ENCODE measurements at regions not wholly inside any gene's neighbourhood (a gene's known extent, or its start where the extent isn't known, plus 50 kb on each side); places are given as distances from the start of the nearest gene placed in this dataset.
"Not testable (repeated sequence)": the region's sequence is repeated elsewhere in the genome, so short reads cannot be mapped to it uniquely, and the experiment has no call there.

DNA sequence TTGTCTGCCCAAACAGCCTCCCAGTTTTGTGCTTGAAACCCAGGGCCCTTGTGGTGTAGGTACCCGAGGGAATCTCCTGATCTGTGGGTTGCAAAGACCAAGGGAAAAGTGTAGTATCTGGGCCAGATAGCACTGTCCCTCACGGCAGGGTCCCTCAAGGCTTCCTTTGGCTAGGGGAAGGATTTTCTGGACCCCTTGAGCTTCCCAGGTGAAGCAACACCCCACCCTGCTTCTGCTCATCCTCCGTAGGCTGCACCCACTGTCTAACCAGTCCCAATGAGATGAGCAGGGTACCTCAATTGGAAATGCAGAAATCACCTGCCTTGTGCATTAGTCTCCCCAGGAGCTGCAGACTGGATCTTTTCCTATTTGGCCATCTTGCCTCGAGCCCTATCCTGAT lies 791.8 kb upstream of the MANEA start:
- peaks cover 6% of the 10 kb centered on the region for H3K9me3 ChIP-seq (replicated peaks)
- no peaks in the 10 kb centered on the region for H3K36me3 ChIP-seq
- H3K27me3 ChIP-seq (ENCODE audit: low read depth): peaks cover 5% of the 10 kb centered on the region
- TF ChIP-seq, protein P1, sequence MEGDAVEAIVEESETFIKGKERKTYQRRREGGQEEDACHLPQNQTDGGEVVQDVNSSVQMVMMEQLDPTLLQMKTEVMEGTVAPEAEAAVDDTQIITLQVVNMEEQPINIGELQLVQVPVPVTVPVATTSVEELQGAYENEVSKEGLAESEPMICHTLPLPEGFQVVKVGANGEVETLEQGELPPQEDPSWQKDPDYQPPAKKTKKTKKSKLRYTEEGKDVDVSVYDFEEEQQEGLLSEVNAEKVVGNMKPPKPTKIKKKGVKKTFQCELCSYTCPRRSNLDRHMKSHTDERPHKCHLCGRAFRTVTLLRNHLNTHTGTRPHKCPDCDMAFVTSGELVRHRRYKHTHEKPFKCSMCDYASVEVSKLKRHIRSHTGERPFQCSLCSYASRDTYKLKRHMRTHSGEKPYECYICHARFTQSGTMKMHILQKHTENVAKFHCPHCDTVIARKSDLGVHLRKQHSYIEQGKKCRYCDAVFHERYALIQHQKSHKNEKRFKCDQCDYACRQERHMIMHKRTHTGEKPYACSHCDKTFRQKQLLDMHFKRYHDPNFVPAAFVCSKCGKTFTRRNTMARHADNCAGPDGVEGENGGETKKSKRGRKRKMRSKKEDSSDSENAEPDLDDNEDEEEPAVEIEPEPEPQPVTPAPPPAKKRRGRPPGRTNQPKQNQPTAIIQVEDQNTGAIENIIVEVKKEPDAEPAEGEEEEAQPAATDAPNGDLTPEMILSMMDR (IDR thresholded peaks at IDR 0.05; ENCODE audit: borderline replicate concordance): no peak
- H3K27ac ChIP-seq (replicated peaks): no peak overlapping the region
- H3K4me1 ChIP-seq: no peaks in the 10 kb centered on the region
- intact Hi-C loops (cut with micrococcal nuclease): no loop called here
- no peak overlapping the region for H3K4me3 ChIP-seq
- no peak for DNase-seq

DNA sequence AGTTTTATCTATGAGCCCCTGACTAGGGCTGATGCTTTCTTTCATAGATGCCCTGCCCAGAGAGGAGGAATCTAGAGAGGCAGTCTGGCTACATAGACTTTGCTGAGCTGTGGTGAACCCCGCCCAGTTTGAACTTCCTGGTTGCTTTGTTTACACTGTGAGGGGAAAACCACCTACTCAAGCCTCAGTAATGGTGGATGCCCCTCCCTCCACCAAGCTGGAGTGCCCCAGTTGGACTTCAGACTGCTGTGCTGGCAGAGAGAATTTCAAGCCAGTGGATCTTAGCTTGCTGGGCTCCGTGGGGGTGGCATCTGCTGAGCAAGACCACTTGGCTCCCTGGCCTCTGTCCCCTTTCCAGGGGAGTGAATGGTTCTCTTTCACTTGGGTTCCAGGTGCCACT lies 792.3 kb upstream of the MANEA start:
- H3K27ac ChIP-seq (replicated peaks); DNase-seq; H3K4me1 ChIP-seq; H3K4me3 ChIP-seq; H3K27me3 ChIP-seq (ENCODE audit: low read depth); H3K9me3 ChIP-seq (replicated peaks); H3K36me3 ChIP-seq; intact Hi-C loops (cut with micrococcal nuclease): not testable (repeated sequence)

DNA sequence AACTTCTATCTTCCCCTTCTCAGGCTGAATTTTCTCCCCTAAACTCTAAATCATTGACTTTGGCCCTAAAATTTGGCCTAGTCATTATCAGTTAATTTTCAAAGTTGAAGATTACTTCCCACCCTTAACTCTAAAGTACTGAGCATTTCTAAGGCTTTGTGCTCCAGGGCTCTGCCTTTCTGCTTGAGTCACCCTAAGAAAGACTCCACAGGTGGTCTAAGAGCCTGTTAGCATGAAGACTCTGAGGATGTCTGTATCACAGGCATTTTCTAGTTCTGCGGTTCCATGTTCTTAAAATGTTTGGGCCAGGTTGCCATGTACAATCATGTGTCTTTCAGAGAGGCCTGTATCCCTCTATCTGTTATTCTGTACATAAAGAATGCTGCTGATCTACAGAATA lies 808.1 kb upstream of the MANEA start:
- H3K27ac ChIP-seq (replicated peaks): no peak overlapping the region
- H3K36me3 ChIP-seq: no peaks in the 10 kb centered on the region
- H3K4me3 ChIP-seq: no peak overlapping the region
- H3K9me3 ChIP-seq (replicated peaks): no peaks in the 10 kb centered on the region
- intact Hi-C loops (cut with micrococcal nuclease): no loop called here
- H3K27me3 ChIP-seq (ENCODE audit: low read depth): no peaks in the 10 kb centered on the region
- TF ChIP-seq, protein P1 (IDR thresholded peaks at IDR 0.05; ENCODE audit: borderline replicate concordance): no peak
- no peaks in the 10 kb centered on the region for H3K4me1 ChIP-seq
- DNase-seq: no peak

DNA sequence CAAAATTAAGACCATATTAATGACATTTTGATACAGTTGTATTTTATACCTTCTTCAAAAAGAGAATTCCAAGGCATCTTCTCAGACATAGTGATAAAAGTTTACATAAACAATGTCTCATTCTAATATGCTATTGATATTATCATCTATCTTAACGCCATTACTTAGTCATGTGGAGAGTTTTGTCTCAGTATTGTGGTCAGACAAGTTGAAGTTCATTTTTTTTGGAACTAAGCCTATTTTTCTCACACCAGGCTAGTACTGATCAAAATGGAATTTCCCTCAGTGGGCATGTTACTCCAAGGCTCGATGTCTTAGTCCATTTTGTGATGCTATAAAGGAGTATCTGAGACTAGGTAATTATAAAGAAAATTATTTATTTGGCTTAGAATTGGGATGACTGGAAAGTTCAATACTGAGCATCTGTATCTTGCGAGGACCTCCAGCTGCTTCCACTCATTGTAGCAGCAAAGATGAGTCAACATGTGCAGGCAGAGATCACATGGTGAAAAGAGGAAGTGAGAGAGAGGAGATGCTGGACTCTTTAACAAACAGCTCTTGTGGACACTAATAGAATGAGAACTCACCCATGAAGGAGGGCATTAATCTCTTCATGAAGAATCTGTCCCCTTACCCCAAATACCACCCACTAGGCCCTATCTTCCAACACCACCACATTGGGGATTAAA lies 825.5 kb upstream of the MANEA start:
- Histone ChIP-seq H3K9me3 (replicated peaks) (peaks cover 20% of the 10 kb centered on the region), H3K27me3 (ENCODE audit: low read depth) (no peaks in the 10 kb centered on the region), H3K4me1 (no peaks in the 10 kb centered on the region), H3K4me3 (no peak overlapping the region), H3K27ac (replicated peaks) (no peak overlapping the region), H3K36me3 (no peaks in the 10 kb centered on the region)
- TF ChIP-seq, protein P1 (IDR thresholded peaks at IDR 0.05; ENCODE audit: borderline replicate concordance): no peak
- intact Hi-C loops (cut with micrococcal nuclease): no loop called here
- no peak for DNase-seq

DNA sequence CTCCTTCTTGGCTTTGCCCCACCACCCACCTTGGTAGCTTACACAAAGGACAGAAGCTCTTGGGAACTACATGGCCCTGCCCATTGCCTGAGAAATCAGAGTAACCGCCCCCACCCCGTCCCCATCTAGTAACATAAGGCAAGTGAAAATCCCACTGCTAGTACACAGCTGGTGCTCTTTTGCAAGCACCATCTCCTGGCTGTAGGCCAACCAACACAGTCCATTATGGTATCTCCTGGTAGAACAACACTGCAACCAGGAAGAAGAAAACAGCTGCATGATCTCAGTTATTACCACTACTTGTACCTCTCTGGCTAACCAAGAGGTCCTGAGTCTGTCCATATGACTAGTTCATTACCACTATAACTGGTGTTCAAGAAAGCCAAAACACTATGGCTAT lies 841.1 kb upstream of the MANEA start:
- no peak for DNase-seq
- intact Hi-C loops (cut with micrococcal nuclease): no loop called here
- Histone ChIP-seq H3K27me3 (ENCODE audit: low read depth) (no peaks in the 10 kb centered on the region), H3K4me3 (no peak overlapping the region), H3K9me3 (replicated peaks) (peaks cover 14% of the 10 kb centered on the region), H3K27ac (replicated peaks) (no peak overlapping the region), H3K36me3 (no peaks in the 10 kb centered on the region), H3K4me1 (no peaks in the 10 kb centered on the region)
- TF ChIP-seq, protein P1 (IDR thresholded peaks at IDR 0.05; ENCODE audit: borderline replicate concordance): no peak

DNA sequence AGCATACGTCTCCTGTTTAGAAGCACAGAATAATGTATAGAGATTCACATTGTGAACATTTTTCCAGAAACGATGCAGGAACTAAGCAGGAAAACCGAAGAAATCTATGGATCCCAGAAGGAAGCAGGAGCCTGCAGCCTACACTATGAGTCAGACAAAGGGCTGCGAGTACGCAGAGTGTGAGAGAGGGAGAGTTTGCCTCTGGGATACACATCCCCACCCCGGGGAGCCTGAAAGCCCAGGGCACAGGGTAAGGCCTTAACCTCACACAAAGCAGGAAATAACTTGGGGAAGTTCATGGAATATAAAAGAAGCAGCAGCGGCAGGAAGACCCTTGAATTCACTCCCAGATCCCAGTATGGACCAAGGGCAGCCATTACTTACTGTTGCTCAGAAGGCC lies 842.1 kb upstream of the MANEA start:
- H3K27ac ChIP-seq (replicated peaks): no peak overlapping the region
- H3K4me3 ChIP-seq: no peak overlapping the region
- intact Hi-C loops (cut with micrococcal nuclease): no loop called here
- no peaks in the 10 kb centered on the region for H3K36me3 ChIP-seq
- TF ChIP-seq, protein P1 (IDR thresholded peaks at IDR 0.05; ENCODE audit: borderline replicate concordance): no peak
- no peaks in the 10 kb centered on the region for H3K4me1 ChIP-seq
- H3K9me3 ChIP-seq (replicated peaks): peaks cover 4% of the 10 kb centered on the region
- no peak for DNase-seq
- no peaks in the 10 kb centered on the region for H3K27me3 ChIP-seq (ENCODE audit: low read depth)

Data from left ventricle myocardium inferior (tissue), 1 donor.